ENCODE measurements at regions not wholly inside any gene's neighbourhood (a gene's known extent, or its start where the extent isn't known, plus 50 kb on each side); places are given as distances from the start of the nearest gene placed in this dataset.

DNA sequence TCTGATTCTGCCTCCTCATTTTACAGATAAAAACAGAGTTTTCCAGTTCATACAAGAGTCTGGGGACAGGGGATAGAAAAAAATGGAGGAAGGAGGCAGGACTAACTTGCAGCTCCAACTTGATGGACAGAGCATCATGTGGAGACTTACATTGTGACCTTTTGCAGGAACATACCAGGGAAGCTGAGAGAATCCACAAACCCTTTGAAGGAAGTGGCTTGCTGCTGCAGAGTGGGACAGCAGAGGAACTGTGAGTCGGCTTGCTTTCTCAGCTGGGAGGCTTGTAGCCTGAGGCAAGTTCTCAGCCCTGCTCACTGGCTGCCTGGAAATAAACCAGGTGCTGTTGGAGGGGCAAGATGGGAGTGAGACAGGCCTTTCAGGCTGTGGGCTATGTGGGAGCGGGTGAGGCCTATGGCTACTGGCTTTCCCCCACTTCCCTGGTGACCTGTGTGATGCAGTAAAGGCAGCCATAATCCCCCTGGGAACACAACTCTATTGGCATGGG lies 614.4 kb downstream of the KCTD12 start:
- no peak for TF ChIP-seq POLR2A (IDR thresholded peaks at IDR 0.05; ENCODE audit: low read depth, low read length)
- no peak for TF ChIP-seq TAF1 (IDR thresholded peaks at IDR 0.05; ENCODE audit: low read depth, low read length)
- TF ChIP-seq SPI1 (IDR thresholded peaks at IDR 0.05; ENCODE audit: low read depth, low read length): no peak
- no peak for TF ChIP-seq POLR2AphosphoS5 (IDR thresholded peaks at IDR 0.05; ENCODE audit: low read depth, low read length)
- TF ChIP-seq PAX5 (IDR thresholded peaks at IDR 0.05; ENCODE audit: insufficient read depth, low read length, severe bottlenecking): no peak
- no peak for TF ChIP-seq POU2F2 (IDR thresholded peaks at IDR 0.05; ENCODE audit: low read depth, low read length)
